HepG2 (cell line): ENCODE measurements at regions not wholly inside any gene's neighbourhood (a gene's known extent, or its start where the extent isn't known, plus 50 kb on each side); places are given as distances from the start of the nearest gene placed in this dataset.

ENCODE experiments used
- AHR ChIP-seq: IDR thresholded peaks from 2 replicates; pipeline ENCODE4 v1.6.1; 2018; ENCODE audit warnings: missing genetic modification reagents, missing compliant biosample characterization
- AKAP8 ChIP-seq: sonication (generic); formaldehyde crosslinking; IDR thresholded peaks from 2 replicates; pipeline ENCODE4 v1.5.1; 2020; ENCODE audit warnings: mild to moderate bottlenecking, missing genetic modification reagents
- ATF2 ChIP-seq: sonication (generic); formaldehyde crosslinking; IDR thresholded peaks from 2 replicates; pipeline ENCODE4 v1.4.0; 2020; ENCODE audit warnings: missing genetic modification reagents
- ATF3 ChIP-seq: sonication (generic); formaldehyde crosslinking; IDR thresholded peaks from 2 replicates; pipeline ENCODE4 v1.4.0; 2020; ENCODE audit warnings: missing genetic modification reagents
- ATM ChIP-seq: fragments of 450-650 bp; IDR thresholded peaks from 2 replicates; pipeline ENCODE4 v1.7.1; 2017; ENCODE audit warnings: mild to moderate bottlenecking, borderline replicate concordance
- CBX5 ChIP-seq: sonication (generic); formaldehyde crosslinking; IDR thresholded peaks from 2 replicates; pipeline ENCODE4 v1.4.0; 2020; ENCODE audit warnings: missing genetic modification reagents, borderline replicate concordance
- GTF3A ChIP-seq: sonication (generic); formaldehyde crosslinking; conservative IDR thresholded peaks from 2 replicates; pipeline ENCODE4 v1.4.0; 2020; ENCODE audit warnings: mild to moderate bottlenecking, missing genetic modification reagents
- HNF4A ChIP-seq: sonication (generic); formaldehyde crosslinking; IDR thresholded peaks from 2 replicates; pipeline ENCODE4 v1.4.0; 2020; ENCODE audit warnings: missing genetic modification reagents
- MYNN ChIP-seq: sonication (generic); formaldehyde crosslinking; IDR thresholded peaks from 2 replicates; pipeline ENCODE4 v1.4.0; 2020; ENCODE audit warnings: mild to moderate bottlenecking, low read depth, missing genetic modification reagents
- NR1H2 ChIP-seq: sonication (generic); formaldehyde crosslinking; IDR thresholded peaks from 2 replicates; pipeline ENCODE4 v1.8.1; 2022; ENCODE audit warnings: low read depth, missing genetic modification reagents, borderline replicate concordance
- PBX3 ChIP-seq: sonication (generic); formaldehyde crosslinking; IDR thresholded peaks from 2 replicates; pipeline ENCODE4 v1.8.1; 2023; ENCODE audit warnings: missing genetic modification reagents, inconsistent platforms, borderline replicate concordance
- ZBTB7A ChIP-seq: sonication (generic); formaldehyde crosslinking; IDR thresholded peaks from 2 replicates; pipeline ENCODE4 v1.8.0; 2022; ENCODE audit warnings: mild to moderate bottlenecking, missing genetic modification reagents
- ZNF276 ChIP-seq: sonication (generic); formaldehyde crosslinking; IDR thresholded peaks from 2 replicates; pipeline ENCODE4 v1.4.0; 2020; ENCODE audit warnings: mild to moderate bottlenecking, low read depth, missing genetic modification reagents
- ZNF282 ChIP-seq: fragments of 450-650 bp; IDR thresholded peaks from 2 replicates; pipeline ENCODE4 v1.6.1; 2018; ENCODE audit not compliant: partially characterized antibody
- ZNF337 ChIP-seq: sonication (generic); formaldehyde crosslinking; IDR thresholded peaks from 2 replicates; pipeline ENCODE4 v1.5.1; 2020; ENCODE audit warnings: missing genetic modification reagents, low read depth, mild to moderate bottlenecking, borderline replicate concordance
- ZNF496 ChIP-seq: sonication (generic); formaldehyde crosslinking; IDR thresholded peaks from 2 replicates; pipeline ENCODE4 v1.8.1; 2023; ENCODE audit warnings: mild to moderate bottlenecking, moderate library complexity, missing genetic modification reagents; ENCODE audit not compliant: insufficient replicate concordance
- ZNF598 ChIP-seq: sonication (generic); formaldehyde crosslinking; IDR thresholded peaks from 2 replicates; pipeline ENCODE4 v1.5.1; 2020; ENCODE audit warnings: mild to moderate bottlenecking, missing genetic modification reagents, borderline replicate concordance
- ZNF605 ChIP-seq: sonication (generic); formaldehyde crosslinking; IDR thresholded peaks from 2 replicates; pipeline ENCODE4 v1.8.0; 2022; ENCODE audit warnings: mild to moderate bottlenecking, missing genetic modification reagents
- ZNF792 ChIP-seq: IDR thresholded peaks from 2 replicates; pipeline ENCODE4 v1.6.1; 2016
- TF ChIP-seq, protein P1 (sequence below): sonication (generic); formaldehyde crosslinking; IDR thresholded peaks from 2 replicates; pipeline ENCODE4 v1.8.1; 2022; ENCODE audit warnings: low read depth, mild to moderate bottlenecking, missing genetic modification reagents
- TF ChIP-seq, protein P2 (sequence below): IDR thresholded peaks from 2 replicates; pipeline ENCODE4 v1.6.1; 2018; ENCODE audit warnings: missing genetic modification reagents, mild to moderate bottlenecking, missing compliant biosample characterization

- TF ChIP-seq ZNF598 (CRISPR knock-in tag) (peak; percentile 75; the same call in 1 of the 2 replicates), HNF4A (no peak; the same call in 1 of the 2 replicates), ATF3 (CRISPR knock-in tag) (no peak), AHR (CRISPR knock-in tag) (0 out of 2 replicates have a peak, but pooled peaks have one; percentile 29), AKAP8 (CRISPR knock-in tag) (0 out of 2 replicates have a peak, but pooled peaks have one; percentile 28), ZNF605 (CRISPR knock-in tag) (no peak), MYNN (CRISPR knock-in tag) (no peak), PBX3 (CRISPR knock-in tag) (no peak), CBX5 (no peak; the same call in 1 of the 2 replicates), NR1H2 (CRISPR knock-in tag) (no peak), ATM (no peak), ZNF792 (peak; percentile 46; the same call in 1 of the 2 replicates), ZBTB7A (CRISPR knock-in tag) (peak; percentile 65; the same call in 1 of the 2 replicates), GTF3A (CRISPR knock-in tag) (no peak), ZNF276 (CRISPR knock-in tag) (no peak), ZNF337 (CRISPR knock-in tag) (no peak), ZNF282 (no peak), ZNF496 (no peak), ATF2 (CRISPR knock-in tag) (peak; percentile 65)
- TF ChIP-seq, protein P1, sequence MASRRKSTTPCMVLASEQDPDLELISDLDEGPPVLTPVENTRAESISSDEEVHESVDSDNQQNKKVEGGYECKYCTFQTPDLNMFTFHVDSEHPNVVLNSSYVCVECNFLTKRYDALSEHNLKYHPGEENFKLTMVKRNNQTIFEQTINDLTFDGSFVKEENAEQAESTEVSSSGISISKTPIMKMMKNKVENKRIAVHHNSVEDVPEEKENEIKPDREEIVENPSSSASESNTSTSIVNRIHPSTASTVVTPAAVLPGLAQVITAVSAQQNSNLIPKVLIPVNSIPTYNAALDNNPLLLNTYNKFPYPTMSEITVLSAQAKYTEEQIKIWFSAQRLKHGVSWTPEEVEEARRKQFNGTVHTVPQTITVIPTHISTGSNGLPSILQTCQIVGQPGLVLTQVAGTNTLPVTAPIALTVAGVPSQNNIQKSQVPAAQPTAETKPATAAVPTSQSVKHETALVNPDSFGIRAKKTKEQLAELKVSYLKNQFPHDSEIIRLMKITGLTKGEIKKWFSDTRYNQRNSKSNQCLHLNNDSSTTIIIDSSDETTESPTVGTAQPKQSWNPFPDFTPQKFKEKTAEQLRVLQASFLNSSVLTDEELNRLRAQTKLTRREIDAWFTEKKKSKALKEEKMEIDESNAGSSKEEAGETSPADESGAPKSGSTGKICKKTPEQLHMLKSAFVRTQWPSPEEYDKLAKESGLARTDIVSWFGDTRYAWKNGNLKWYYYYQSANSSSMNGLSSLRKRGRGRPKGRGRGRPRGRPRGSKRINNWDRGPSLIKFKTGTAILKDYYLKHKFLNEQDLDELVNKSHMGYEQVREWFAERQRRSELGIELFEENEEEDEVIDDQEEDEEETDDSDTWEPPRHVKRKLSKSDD (CRISPR knock-in tag): 0 out of 2 replicates have a peak, but pooled peaks have one; percentile 29
- TF ChIP-seq, protein P2, sequence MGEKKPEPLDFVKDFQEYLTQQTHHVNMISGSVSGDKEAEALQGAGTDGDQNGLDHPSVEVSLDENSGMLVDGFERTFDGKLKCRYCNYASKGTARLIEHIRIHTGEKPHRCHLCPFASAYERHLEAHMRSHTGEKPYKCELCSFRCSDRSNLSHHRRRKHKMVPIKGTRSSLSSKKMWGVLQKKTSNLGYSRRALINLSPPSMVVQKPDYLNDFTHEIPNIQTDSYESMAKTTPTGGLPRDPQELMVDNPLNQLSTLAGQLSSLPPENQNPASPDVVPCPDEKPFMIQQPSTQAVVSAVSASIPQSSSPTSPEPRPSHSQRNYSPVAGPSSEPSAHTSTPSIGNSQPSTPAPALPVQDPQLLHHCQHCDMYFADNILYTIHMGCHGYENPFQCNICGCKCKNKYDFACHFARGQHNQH (CRISPR knock-in tag): peak; percentile 21; the same call in 1 of the 2 replicates
Observed at GRCh38 chr2:42931146-42931817, 138.9 kb upstream of the HAAO start (continued).
